ENCODE measurements at regions not wholly inside any gene's neighbourhood (a gene's known extent, or its start where the extent isn't known, plus 50 kb on each side); places are given as distances from the start of the nearest gene placed in this dataset.

DNA sequence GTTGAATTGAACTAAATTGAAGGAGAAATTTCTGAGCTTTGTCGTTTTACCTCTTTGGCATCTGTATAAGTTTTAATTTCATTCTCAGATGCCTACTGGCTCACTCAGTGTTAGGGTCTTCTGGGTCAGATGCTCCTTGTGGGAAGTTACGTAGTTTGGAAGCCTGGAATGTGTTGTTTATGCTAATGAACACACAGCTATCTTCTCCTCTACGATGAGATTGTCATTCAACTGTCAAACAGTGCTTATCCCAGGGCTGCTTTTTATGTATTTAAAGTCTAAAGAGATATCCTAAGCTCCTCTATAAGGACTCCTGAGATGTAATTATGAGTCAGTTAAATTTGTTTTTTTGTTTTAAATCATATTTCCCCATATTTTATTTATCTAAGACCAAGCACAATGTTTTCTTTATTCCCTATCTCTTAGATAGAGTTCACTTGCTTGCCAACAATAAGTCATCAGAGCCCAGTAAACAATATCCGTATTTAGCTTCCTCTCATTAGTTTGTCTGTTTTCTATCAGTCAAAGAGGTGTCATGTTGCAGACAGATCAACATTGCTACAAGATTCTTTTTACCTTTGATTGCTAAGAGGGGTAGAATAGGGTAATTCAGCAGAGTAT lies 368.0 kb upstream of the PDE3A start:
- no peak for DNase-seq (ENCODE audit: low read depth in 2 of 2)

DNA sequence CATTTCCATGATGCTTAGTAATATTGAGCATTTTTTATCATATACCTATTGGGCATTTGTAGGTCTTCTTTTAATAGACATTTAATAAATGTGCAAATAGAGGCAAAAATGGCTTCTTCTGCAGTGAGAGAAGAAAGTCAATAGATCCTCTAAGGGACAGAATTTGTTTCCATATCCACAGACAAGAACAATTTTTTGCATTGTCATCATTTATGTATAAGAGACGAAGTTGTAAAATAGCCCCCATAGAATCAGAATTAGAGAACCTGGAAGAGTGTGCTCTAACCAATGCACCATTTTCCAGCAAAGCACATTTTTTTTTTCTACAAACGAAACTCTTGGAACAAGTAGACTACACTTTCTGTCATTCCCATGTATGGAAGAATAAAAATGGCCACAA lies 365.1 kb upstream of the PDE3A start:
- Histone ChIP-seq H4K20me1 (ENCODE audit: control insufficient read depth, extremely low read depth, insufficient read depth, low read length) (no peaks in the 10 kb centered on the region), H3K79me2 (ENCODE audit: control insufficient read depth, insufficient read depth, low read length) (no peaks in the 10 kb centered on the region), H3K9ac (ENCODE audit: insufficient read depth, low read length) (no peak overlapping the region), H3K4me2 (ENCODE audit: extremely low read depth, insufficient read depth, low read length) (no peak overlapping the region), H3K4me1 (ENCODE audit: control insufficient read depth, extremely low read depth, insufficient read depth, low read length) (no peaks in the 10 kb centered on the region), H3K4me3 (replicated peaks in 1 of 4; ENCODE audit: control extremely low read depth in 1 of 4, insufficient read depth in 1 of 4, low read depth in 3 of 4, low read length in 4 of 4) (no peak overlapping the region), H3K27me3 (ENCODE audit: control insufficient read depth, insufficient read depth, low read length) (no peaks in the 10 kb centered on the region), H3K9me3 (ENCODE audit: control insufficient read depth, insufficient read depth, low read depth, low read length) (no peaks in the 10 kb centered on the region), H3K36me3 (ENCODE audit: control insufficient read depth, insufficient read depth, low read length) (no peaks in the 10 kb centered on the region), H3K27ac (ENCODE audit: insufficient read depth, low read length) (no peak overlapping the region), H2AFZ (ENCODE audit: low read length) (no peak overlapping the region)
- no peak for DNase-seq (ENCODE audit: low read depth in 2 of 2)
- TF ChIP-seq, protein P1, sequence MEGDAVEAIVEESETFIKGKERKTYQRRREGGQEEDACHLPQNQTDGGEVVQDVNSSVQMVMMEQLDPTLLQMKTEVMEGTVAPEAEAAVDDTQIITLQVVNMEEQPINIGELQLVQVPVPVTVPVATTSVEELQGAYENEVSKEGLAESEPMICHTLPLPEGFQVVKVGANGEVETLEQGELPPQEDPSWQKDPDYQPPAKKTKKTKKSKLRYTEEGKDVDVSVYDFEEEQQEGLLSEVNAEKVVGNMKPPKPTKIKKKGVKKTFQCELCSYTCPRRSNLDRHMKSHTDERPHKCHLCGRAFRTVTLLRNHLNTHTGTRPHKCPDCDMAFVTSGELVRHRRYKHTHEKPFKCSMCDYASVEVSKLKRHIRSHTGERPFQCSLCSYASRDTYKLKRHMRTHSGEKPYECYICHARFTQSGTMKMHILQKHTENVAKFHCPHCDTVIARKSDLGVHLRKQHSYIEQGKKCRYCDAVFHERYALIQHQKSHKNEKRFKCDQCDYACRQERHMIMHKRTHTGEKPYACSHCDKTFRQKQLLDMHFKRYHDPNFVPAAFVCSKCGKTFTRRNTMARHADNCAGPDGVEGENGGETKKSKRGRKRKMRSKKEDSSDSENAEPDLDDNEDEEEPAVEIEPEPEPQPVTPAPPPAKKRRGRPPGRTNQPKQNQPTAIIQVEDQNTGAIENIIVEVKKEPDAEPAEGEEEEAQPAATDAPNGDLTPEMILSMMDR (conservative IDR thresholded peaks at IDR 0.05 in 1 of 2, IDR thresholded peaks at IDR 0.05 in 1 of 2; ENCODE audit: low read depth in 1 of 2, low read length in 2 of 2), result no peak
- TF ChIP-seq EZH2 (IDR thresholded peaks at IDR 0.05; ENCODE audit: low read length, missing control alignments), result no peak

More for the DNA sequence above, 368.0 kb upstream of the PDE3A start:
- Histone ChIP-seq H3K79me2 (ENCODE audit: control insufficient read depth, insufficient read depth, low read length) (no peaks in the 10 kb centered on the region), H3K4me3 (replicated peaks in 1 of 4; ENCODE audit: control extremely low read depth in 1 of 4, insufficient read depth in 1 of 4, low read depth in 3 of 4, low read length in 4 of 4) (no peak overlapping the region), H3K36me3 (ENCODE audit: control insufficient read depth, insufficient read depth, low read length) (no peaks in the 10 kb centered on the region), H3K4me1 (ENCODE audit: control insufficient read depth, extremely low read depth, insufficient read depth, low read length) (no peaks in the 10 kb centered on the region), H3K27ac (ENCODE audit: insufficient read depth, low read length) (no peak overlapping the region), H3K4me2 (ENCODE audit: extremely low read depth, insufficient read depth, low read length) (no peak overlapping the region), H3K9ac (ENCODE audit: insufficient read depth, low read length) (no peak overlapping the region), H3K27me3 (ENCODE audit: control insufficient read depth, insufficient read depth, low read length) (no peaks in the 10 kb centered on the region), H3K9me3 (ENCODE audit: control insufficient read depth, insufficient read depth, low read depth, low read length) (no peaks in the 10 kb centered on the region), H4K20me1 (ENCODE audit: control insufficient read depth, extremely low read depth, insufficient read depth, low read length) (no peaks in the 10 kb centered on the region), H2AFZ (ENCODE audit: low read length) (no peak overlapping the region)
- TF ChIP-seq EZH2 (IDR thresholded peaks at IDR 0.05; ENCODE audit: low read length, missing control alignments), result no peak
- TF ChIP-seq, protein P1 (conservative IDR thresholded peaks at IDR 0.05 in 1 of 2, IDR thresholded peaks at IDR 0.05 in 1 of 2; ENCODE audit: low read depth in 1 of 2, low read length in 2 of 2), result no peak

DNA sequence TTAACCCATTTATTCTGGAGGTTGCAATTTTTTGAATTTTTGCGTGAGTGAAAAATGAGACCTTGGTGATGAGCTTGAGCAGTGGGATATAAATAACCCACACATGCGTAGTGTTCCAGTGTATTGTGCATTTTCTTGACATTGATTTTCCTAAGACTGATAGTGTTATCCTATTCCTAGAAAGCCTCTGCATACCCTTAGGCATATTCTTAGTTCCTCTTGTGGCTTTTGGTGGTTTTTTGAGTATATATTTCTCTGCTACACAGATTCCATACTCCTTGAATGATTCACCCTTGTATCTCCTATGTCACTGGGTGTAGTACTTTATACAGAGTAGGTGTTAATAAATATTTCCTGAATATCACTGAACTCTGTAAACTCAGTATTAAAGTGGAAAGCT lies 363.4 kb upstream of the PDE3A start:
- Histone ChIP-seq H3K4me2 (ENCODE audit: extremely low read depth, insufficient read depth, low read length) (no peak overlapping the region), H3K36me3 (ENCODE audit: control insufficient read depth, insufficient read depth, low read length) (no peaks in the 10 kb centered on the region), H3K79me2 (ENCODE audit: control insufficient read depth, insufficient read depth, low read length) (no peaks in the 10 kb centered on the region), H4K20me1 (ENCODE audit: control insufficient read depth, extremely low read depth, insufficient read depth, low read length) (no peaks in the 10 kb centered on the region), H3K4me1 (ENCODE audit: control insufficient read depth, extremely low read depth, insufficient read depth, low read length) (no peaks in the 10 kb centered on the region), H3K4me3 (replicated peaks in 1 of 4; ENCODE audit: control extremely low read depth in 1 of 4, insufficient read depth in 1 of 4, low read depth in 3 of 4, low read length in 4 of 4) (no peak overlapping the region), H2AFZ (ENCODE audit: low read length) (no peak overlapping the region), H3K9me3 (ENCODE audit: control insufficient read depth, insufficient read depth, low read depth, low read length) (no peaks in the 10 kb centered on the region), H3K9ac (ENCODE audit: insufficient read depth, low read length) (no peak overlapping the region), H3K27me3 (ENCODE audit: control insufficient read depth, insufficient read depth, low read length) (no peaks in the 10 kb centered on the region), H3K27ac (ENCODE audit: insufficient read depth, low read length) (no peak overlapping the region)
- TF ChIP-seq EZH2 (IDR thresholded peaks at IDR 0.05; ENCODE audit: low read length, missing control alignments), result no peak
- TF ChIP-seq, protein P1 (conservative IDR thresholded peaks at IDR 0.05 in 1 of 2, IDR thresholded peaks at IDR 0.05 in 1 of 2; ENCODE audit: low read depth in 1 of 2, low read length in 2 of 2), result no peak
- peak in 1 of 2 donors; percentile 42 for DNase-seq (ENCODE audit: low read depth in 2 of 2)

All from fibroblast of lung (primary cell).